Hepatocyte (in vitro differentiated cells): ENCODE measurements at regions not wholly inside any gene's neighbourhood (a gene's known extent, or its start where the extent isn't known, plus 50 kb on each side); places are given as distances from the start of the nearest gene placed in this dataset.

Experiments used
- DNase-seq: peaks from one replicate; pipeline ENCODE4 v3.0.0-alpha.2; 2016; ENCODE audit warnings: low spot score
- H2AFZ ChIP-seq: fragments of 200-600 bp; sonication (generic); 2 replicates; pipeline ENCODE4 v1.6.0; 2016; ENCODE audit warnings: antibody characterized with exemption, mild to moderate bottlenecking
- H3K27ac ChIP-seq: fragments of 200-600 bp; sonication (generic); 2 replicates; pipeline ENCODE4 v1.5.1; 2016; ENCODE audit warnings: mild to moderate bottlenecking
- H3K27me3 ChIP-seq: fragments of 200-600 bp; sonication (generic); 2 replicates; pipeline ENCODE4 v1.6.1; 2016
- H3K36me3 ChIP-seq: fragments of 200-600 bp; sonication (generic); replicated peaks from 2 replicates; pipeline ENCODE4 v1.5.1; 2016; ENCODE audit warnings: low read depth; ENCODE audit not compliant: insufficient read depth
- H3K4me1 ChIP-seq: fragments of 200-600 bp; sonication (generic); 2 replicates; pipeline ENCODE4 v1.5.1; 2016; ENCODE audit warnings: mild to moderate bottlenecking, moderate library complexity; ENCODE audit not compliant: insufficient read depth
- H3K4me2 ChIP-seq: fragments of 200-600 bp; sonication (generic); 2 replicates; pipeline ENCODE4 v1.6.0; 2016
- H3K4me3 ChIP-seq: fragments of 200-600 bp; sonication (generic); 2 replicates; pipeline ENCODE4 v1.5.1; 2016; ENCODE audit warnings: mild to moderate bottlenecking
- H3K79me2 ChIP-seq: fragments of 200-600 bp; sonication (generic); 2 replicates; pipeline ENCODE4 v1.6.0; 2017; ENCODE audit warnings: mild to moderate bottlenecking
- H3K9me2 ChIP-seq: fragments of 200-600 bp; sonication (generic); replicated peaks from 2 replicates; pipeline ENCODE4 v1.6.0; 2017; ENCODE audit warnings: mild to moderate bottlenecking; ENCODE audit not compliant: insufficient read depth
- H3K9me3 ChIP-seq: fragments of 200-600 bp; sonication (generic); 2 replicates; pipeline ENCODE4 v1.5.1; 2016; ENCODE audit warnings: low read depth, mild to moderate bottlenecking
- H4K20me1 ChIP-seq: fragments of 200-600 bp; sonication (generic); 2 replicates; pipeline ENCODE4 v1.6.0; 2016; ENCODE audit warnings: mild to moderate bottlenecking; ENCODE audit not compliant: insufficient read depth, poor library complexity, severe bottlenecking
- EZH2 ChIP-seq: fragments of 200-600 bp; sonication (generic); IDR thresholded peaks from 2 replicates; pipeline ENCODE4 v1.6.1; 2016; ENCODE audit warnings: antibody characterized with exemption, mild to moderate bottlenecking, borderline replicate concordance
- EZH2phosphoT487 ChIP-seq: fragments of 200-600 bp; sonication (generic); IDR thresholded peaks from one replicate; pipeline ENCODE4 v1.6.1; 2018; ENCODE audit warnings: antibody characterized with exemption, mild to moderate bottlenecking, low read depth, moderate library complexity; ENCODE audit not compliant: unreplicated experiment, severe bottlenecking
- WGBS: methylation state at CpG from one replicate; pipeline ENCODE4 v1.1.6; 2016; ENCODE audit warnings: low lambda C conversion rate; ENCODE audit errors: missing lambda C conversion rate; 5-methylcytosine and 5-hydroxymethylcytosine counted together
- TF ChIP-seq, protein P1 (sequence below): fragments of 200-600 bp; sonication (generic); IDR thresholded peaks from 2 replicates; pipeline ENCODE4 v1.5.1; 2016; ENCODE audit warnings: antibody characterized with exemption, mild to moderate bottlenecking; ENCODE audit not compliant: poor library complexity

DNA sequence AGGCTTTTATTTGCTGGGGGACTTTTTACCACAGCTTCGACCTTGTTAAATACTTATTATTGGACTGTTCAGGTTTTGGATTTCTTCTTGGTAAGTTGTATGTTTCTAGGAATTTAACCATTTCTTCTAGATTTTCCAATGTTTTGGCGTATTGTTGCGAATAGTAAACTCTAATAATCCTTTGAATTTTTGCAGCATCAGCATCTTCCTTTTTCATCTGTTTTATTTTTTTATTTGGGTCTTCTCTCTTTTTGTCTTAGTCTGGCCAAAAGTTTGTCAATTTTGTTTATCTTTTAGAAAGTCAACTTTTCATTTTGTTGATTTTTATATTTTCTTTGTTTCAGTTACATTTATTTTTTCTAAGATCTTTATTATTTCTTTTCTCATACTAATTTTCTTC lies 1272.0 kb downstream of the HACE1 start:
- H3K9me2 ChIP-seq, result no peaks in the 10 kb centered on the region
- WGBS, result 61% methylated on average over 3 of the region's 3 CpGs

DNA sequence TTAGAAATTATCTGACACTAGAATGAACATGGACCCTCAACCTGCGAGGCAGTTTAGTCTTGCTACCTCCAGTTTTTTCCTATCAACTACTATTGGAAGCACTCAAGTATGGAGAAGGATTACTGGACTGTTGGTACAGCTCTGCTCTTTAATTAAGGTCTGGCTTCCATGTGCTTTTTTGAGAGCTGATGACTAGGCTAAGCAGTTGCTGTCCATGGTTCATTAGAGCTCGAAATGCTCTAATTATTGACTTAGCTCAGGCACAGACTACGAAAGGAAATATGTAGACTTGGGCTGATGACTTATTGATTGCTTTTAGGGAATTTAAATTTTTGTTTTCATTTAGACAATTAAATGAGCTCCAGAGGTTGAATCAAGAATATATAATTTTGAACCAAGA lies 1281.6 kb downstream of the HACE1 start:
- Histone ChIP-seq H3K9me2 (no peaks in the 10 kb centered on the region), H3K9me3 (no peaks in the 10 kb centered on the region), H3K79me2 (no peaks in the 10 kb centered on the region), H3K4me2 (no peak overlapping the region), H3K4me3 (no peak overlapping the region), H3K27ac (no peak overlapping the region), H3K36me3 (no peaks in the 10 kb centered on the region), H4K20me1 (no peaks in the 10 kb centered on the region), H2AFZ (no peak overlapping the region), H3K27me3 (no peaks in the 10 kb centered on the region), H3K4me1 (no peaks in the 10 kb centered on the region)
- TF ChIP-seq, protein P1, sequence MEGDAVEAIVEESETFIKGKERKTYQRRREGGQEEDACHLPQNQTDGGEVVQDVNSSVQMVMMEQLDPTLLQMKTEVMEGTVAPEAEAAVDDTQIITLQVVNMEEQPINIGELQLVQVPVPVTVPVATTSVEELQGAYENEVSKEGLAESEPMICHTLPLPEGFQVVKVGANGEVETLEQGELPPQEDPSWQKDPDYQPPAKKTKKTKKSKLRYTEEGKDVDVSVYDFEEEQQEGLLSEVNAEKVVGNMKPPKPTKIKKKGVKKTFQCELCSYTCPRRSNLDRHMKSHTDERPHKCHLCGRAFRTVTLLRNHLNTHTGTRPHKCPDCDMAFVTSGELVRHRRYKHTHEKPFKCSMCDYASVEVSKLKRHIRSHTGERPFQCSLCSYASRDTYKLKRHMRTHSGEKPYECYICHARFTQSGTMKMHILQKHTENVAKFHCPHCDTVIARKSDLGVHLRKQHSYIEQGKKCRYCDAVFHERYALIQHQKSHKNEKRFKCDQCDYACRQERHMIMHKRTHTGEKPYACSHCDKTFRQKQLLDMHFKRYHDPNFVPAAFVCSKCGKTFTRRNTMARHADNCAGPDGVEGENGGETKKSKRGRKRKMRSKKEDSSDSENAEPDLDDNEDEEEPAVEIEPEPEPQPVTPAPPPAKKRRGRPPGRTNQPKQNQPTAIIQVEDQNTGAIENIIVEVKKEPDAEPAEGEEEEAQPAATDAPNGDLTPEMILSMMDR, result no peak
- TF ChIP-seq EZH2, result no peak
- no peak for TF ChIP-seq EZH2phosphoT487
- WGBS, result 93% methylated on average over 3 of the region's 3 CpGs
- no peak for DNase-seq

More for the DNA sequence above, 1272.0 kb downstream of the HACE1 start:
- Histone ChIP-seq H3K4me2 (no peak overlapping the region), H2AFZ (no peak overlapping the region), H3K79me2 (no peaks in the 10 kb centered on the region), H3K27me3 (no peaks in the 10 kb centered on the region), H3K4me1 (no peaks in the 10 kb centered on the region), H4K20me1 (no peaks in the 10 kb centered on the region), H3K4me3 (no peak overlapping the region), H3K27ac (no peak overlapping the region), H3K9me3 (no peaks in the 10 kb centered on the region), H3K36me3 (no peaks in the 10 kb centered on the region)
- no peak for DNase-seq
- TF ChIP-seq EZH2phosphoT487 (no peak), EZH2 (no peak)
- TF ChIP-seq, protein P1, result no peak

DNA sequence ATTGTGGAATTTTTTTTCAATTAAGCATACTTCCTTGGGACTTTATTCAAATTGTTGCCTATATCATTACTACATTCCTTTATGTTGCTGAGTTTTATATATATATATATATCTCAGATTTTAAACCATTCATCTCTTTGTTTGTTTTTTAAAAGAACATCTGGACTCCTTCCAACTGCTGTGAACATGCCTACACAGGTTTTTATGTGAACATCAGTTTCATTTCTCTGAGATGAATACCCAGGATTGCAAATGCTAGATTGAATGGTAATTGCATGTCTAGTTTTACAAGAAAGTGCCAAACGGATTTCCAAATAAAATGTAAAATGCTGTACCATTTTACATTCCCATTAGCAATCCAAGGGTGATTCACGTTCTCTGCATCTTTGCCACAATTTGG lies 1289.3 kb downstream of the HACE1 start:
- Histone ChIP-seq H2AFZ (no peak overlapping the region), H3K9me3 (no peaks in the 10 kb centered on the region), H3K27ac (no peak overlapping the region), H3K9me2 (no peaks in the 10 kb centered on the region), H3K79me2 (no peaks in the 10 kb centered on the region), H3K4me2 (no peak overlapping the region), H3K27me3 (no peaks in the 10 kb centered on the region), H4K20me1 (no peaks in the 10 kb centered on the region), H3K4me1 (no peaks in the 10 kb centered on the region), H3K4me3 (no peak overlapping the region), H3K36me3 (no peaks in the 10 kb centered on the region)
- 58% methylated on average over 2 of the region's 2 CpGs for WGBS
- no peak for TF ChIP-seq EZH2
- TF ChIP-seq, protein P1, result no peak
- no peak for TF ChIP-seq EZH2phosphoT487
- DNase-seq, result no peak

DNA sequence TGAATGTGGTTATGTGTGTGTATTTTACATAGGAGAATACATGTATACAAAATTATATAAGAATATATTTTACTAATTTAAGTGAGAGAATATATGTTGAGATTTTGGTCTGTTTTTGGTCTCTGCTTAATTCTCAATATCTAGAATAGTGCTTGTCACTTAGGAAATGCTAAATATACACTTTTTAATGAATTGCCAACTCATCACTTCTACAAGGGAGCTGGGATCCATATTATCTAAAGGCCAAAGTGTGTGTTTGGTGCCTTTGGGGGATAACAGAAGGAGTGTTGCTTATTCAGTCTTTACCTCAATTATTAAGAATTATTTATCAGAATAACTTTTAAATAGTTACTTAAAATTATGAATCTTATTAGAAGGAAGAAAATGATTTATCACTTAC lies 1304.8 kb downstream of the HACE1 start:
- Histone ChIP-seq H3K9me3 (no peaks in the 10 kb centered on the region), H3K4me1 (no peaks in the 10 kb centered on the region), H3K4me2 (no peak overlapping the region), H3K79me2 (no peaks in the 10 kb centered on the region), H3K27me3 (no peaks in the 10 kb centered on the region), H3K4me3 (no peak overlapping the region), H2AFZ (no peak overlapping the region), H3K36me3 (no peaks in the 10 kb centered on the region), H4K20me1 (no peaks in the 10 kb centered on the region), H3K27ac (no peak overlapping the region), H3K9me2 (no peaks in the 10 kb centered on the region)
- TF ChIP-seq EZH2phosphoT487 (no peak), EZH2 (no peak)
- TF ChIP-seq, protein P1, result no peak
- DNase-seq, result no peak
